Activated CD4-positive, alpha-beta T cell treated with anti-CD3 and anti-CD28 coated beads for 4 hours (primary cell): ENCODE measurements at regions not wholly inside any gene's neighbourhood (a gene's known extent, or its start where the extent isn't known, plus 50 kb on each side); places are given as distances from the start of the nearest gene placed in this dataset.

ENCODE experiments used
- DNase-seq, 2 donors: peaks; one replicate each; pipeline ENCODE4 v3.0.0-alpha.2; 2020

DNA sequence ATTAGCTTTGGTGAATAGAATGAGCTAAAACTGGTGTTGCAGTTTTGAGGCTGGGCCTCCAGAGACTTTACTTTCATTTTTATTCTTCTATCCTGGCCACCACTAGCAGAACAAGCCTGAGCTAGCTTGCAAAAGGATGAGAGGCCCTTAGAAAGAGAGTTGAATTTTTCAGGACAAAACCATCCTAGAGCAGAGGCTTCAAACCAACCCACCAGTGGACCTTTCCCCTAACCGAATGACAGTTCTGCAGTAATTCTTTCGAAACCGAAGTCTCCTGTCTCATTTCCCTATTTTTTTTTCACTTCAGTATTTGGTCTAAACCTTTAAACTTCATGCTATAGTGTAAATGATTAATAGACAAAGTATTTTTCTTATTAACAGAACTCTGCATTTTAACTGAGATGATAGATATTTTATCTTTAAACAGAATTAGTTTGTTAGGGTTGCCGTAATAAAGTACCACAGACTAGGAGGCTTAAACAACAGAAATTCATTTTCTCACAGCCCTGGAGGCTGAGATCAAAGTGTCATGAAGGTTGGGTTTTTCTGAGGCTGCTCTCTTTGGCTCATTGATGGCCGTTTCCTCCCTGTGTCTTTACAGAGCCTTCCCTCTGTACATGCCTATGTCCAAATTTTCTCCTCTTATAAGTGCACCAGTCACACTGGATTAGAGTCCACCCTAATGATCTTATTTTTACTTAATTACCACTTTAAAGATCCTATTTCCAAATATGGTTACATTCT, 80.6 kb upstream of the PAK5 start:
- DNase-seq, result no peak

DNA sequence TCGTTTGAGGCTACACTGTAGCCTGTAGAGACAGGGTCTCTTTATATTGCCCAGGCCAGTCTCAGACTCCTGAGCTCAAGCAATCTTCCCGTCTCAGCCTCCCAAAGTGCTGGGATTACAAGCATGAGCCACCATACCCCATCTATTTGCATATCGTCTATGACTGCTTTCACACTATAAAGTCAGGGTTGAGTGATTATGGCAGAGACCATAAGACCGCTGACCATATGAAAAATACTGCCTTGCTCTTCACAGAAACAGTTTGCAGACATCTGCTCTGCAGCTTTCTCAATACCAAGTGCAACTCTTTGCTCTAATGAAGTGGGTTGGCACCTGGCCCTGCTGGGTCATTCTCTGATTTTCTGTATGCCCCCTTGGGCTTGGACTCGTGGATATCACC, 79.5 kb upstream of the PAK5 start:
- no peak for DNase-seq

DNA sequence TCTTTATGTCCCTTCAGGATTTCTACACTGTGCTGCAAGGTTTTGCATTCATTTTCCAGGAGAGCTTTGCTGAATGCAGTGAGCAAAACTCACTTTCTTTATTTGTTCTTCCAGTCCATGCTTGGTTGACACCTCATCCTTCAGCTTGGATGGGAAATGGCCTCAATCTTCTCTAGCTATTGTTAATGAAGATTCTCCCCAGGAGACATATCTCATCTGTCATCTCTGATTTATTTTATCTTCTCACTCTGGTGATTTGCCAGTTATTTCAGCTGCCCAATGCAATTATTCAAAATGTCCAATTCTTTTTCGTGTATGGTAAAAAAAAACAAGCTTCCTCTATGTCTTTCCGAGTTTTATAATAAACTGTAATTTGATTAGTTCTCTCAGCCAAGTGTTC, 77.9 kb upstream of the PAK5 start:
- no peak for DNase-seq

DNA sequence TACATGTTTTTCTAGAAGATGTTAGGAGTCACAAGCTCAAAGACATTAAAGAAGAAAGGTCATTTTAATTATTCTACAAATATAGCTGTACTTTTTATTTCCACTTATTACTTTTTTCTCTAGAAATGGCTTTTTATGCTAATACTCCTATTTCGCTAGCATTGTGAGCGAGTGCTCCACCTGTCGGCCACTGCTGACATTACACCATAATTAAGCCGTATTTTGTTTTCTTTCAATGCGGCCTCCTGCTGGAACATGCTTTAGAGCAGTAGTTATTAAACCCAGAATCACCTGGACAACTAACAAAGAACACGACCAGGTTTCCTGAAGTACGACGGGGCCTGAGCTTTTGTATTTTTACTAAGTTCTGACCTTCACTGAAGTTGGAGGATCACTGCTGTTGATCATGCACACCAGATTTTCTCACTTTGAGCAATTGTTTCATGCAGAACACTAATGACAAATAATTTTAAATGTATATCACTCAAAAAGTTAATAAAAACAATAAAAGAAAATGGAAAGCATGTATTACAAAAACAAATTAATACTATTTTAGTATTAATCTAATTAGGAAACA, 74.1 kb upstream of the PAK5 start:
- DNase-seq, result peak; percentile 2 to 6

- no peak for DNase-seq
Observed at GRCh38 chr20:9912290-9912689, 73.4 kb upstream of the PAK5 start.

DNA sequence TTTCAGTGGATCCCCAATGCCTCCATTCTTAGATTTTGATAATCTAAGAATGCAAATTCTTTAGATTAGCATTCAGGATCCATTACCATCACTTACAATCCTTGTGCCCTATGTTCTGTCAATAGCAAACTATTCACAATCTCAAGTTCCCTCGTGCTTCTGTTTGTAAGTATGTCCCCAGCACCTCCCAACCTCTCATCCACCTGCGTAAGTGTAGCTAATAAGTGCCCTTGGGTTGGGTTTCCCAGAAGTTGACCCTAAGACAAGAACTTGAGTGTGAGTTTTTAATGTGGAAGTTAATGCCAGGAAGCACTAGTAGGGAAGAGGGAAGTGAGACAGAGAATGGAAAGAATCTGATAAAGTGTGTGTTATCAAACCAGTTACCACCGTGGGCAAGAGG, 72.6 kb upstream of the PAK5 start:
- DNase-seq, result no peak

DNA sequence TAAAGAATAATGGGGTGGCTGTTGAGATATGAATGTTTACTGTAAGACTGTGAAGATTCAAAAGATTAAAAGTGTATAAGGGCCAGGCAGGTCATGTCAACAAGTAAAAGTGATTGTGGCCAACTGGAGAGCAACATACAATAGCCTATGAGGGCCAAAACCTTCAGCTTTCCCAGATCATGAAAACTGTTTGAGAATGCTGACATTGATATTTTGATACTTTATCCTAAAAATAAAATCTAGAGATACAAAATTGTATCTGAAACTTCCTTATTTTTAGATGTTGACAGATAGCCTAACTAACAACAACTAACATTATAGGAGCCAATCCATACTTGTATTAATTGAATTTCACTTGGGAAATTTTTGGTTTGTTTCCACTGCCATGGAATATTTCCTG, 70.3 kb upstream of the PAK5 start:
- no peak for DNase-seq

DNA sequence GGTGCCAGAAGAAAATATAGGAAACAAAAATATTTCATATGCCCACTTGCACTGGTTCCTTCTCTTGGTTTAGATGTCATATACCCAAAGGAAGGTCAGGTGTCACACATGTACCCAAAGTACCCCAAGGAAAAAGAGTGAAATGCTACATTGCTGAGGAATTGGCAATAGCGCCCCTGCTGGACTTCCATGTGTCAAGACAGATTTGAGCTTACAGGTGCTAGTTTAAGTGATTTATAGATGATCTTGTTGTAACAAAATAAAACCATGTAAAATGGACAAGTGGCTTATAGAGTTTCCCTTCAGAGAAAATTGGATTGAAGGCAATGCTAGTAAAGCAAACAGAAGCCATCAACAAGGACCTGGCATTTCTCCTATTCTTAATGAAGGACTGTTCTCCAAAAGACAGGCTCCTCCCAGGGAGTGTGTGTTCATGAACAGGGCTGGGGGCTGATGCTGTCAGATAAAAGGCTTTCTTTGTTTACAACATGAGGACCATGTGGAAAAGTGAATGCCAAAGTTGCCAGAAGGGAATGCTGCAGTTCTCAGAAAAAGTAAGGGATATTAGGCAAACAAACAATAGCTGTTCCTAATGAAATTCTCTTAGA, 64.3 kb upstream of the PAK5 start:
- DNase-seq, result no peak

GRCh38 chr20:9889270-9889981, 50.5 kb upstream of the PAK5 start:
- DNase-seq, result no peak
